Kidney epithelial cell (primary cell): ENCODE measurements at regions not wholly inside any gene's neighbourhood (a gene's known extent, or its start where the extent isn't known, plus 50 kb on each side); places are given as distances from the start of the nearest gene placed in this dataset.

Source experiments
- DNase-seq: peaks from one replicate; pipeline ENCODE4 v3.0.0-alpha.2; 2010; ENCODE audit warnings: low read depth
- H3K27me3 ChIP-seq: 2 replicates; pipeline ENCODE4 v1.6.0; 2011; ENCODE audit warnings: low read length; ENCODE audit not compliant: control insufficient read depth, insufficient read depth
- H3K36me3 ChIP-seq: 2 replicates; pipeline ENCODE4 v1.5.1; 2011; ENCODE audit warnings: low read length; ENCODE audit not compliant: control insufficient read depth, insufficient read depth
- H3K4me3 ChIP-seq: 2 replicates; pipeline ENCODE4 v1.5.1; 2011; ENCODE audit warnings: low read depth, mild to moderate bottlenecking, control low read depth, low read length
- CTCF ChIP-seq: IDR thresholded peaks from 2 replicates; pipeline ENCODE4 v1.5.1; 2011; ENCODE audit warnings: mild to moderate bottlenecking, moderate library complexity, low read length, control low read depth, inconsistent platforms; ENCODE audit not compliant: insufficient read depth, poor library complexity, severe bottlenecking

DNA sequence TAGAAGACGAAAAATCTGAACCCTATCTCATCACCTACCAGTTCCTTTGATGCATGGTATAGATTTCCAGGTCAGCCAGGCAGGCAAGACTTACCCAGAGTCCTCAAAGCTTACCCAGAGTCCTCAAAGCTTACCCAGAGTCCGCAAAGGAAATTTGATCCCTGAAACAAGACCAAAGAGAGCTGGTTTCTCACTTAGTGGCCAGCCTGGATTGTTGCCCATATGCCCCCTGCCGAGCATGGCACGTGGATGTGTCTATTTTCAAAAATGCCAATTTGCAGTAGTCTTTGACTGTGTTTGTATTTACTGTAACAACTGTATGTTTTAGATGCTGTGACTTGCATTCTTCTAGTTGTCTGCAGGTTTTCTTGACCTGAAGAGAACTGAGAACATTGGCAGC, 120.2 kb upstream of the STARD3NL start:
- TF ChIP-seq CTCF: no peak
- no peak for DNase-seq
- H3K4me3 ChIP-seq: no peak overlapping the region
- H3K36me3 ChIP-seq: no peaks in the 10 kb centered on the region
- no peaks in the 10 kb centered on the region for H3K27me3 ChIP-seq

- no peak for DNase-seq
- Histone ChIP-seq H3K4me3 (no peak overlapping the region), H3K36me3 (no peaks in the 10 kb centered on the region), H3K27me3 (no peaks in the 10 kb centered on the region)
- TF ChIP-seq CTCF: no peak
Measured at GRCh38 chr7:38060116-38060515, 117.9 kb upstream of the STARD3NL start.

DNA sequence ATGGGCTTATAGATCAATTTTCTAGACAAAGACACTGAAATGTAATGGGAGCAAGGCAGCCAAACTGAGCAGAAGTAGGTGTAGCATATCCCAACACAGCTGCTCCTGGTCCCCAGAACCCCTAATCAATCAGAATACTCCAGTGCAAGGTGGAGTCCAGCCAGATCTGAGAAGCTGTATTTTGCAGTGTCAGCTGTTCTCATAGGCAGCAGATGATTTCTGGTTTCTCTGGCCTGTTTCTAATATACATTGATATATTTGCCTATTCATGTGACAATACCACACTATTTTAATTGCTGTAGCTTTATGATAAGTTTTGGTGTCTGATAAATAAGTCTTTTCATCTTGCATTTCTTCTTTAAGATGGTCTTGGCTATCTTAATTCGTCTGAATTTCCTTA, 117.4 kb upstream of the STARD3NL start:
- Histone ChIP-seq H3K36me3 (no peaks in the 10 kb centered on the region), H3K4me3 (no peak overlapping the region), H3K27me3 (no peaks in the 10 kb centered on the region)
- TF ChIP-seq CTCF: no peak
- DNase-seq: no peak

GRCh38 chr7:38066391-38066790, 111.7 kb upstream of the STARD3NL start:
- no peak for TF ChIP-seq CTCF
- Histone ChIP-seq H3K36me3 (no peaks in the 10 kb centered on the region), H3K4me3 (no peak overlapping the region), H3K27me3 (no peaks in the 10 kb centered on the region)
- no peak for DNase-seq

GRCh38 chr7:38068461-38068860, 109.6 kb upstream of the STARD3NL start:
- DNase-seq: no peak
- no peaks in the 10 kb centered on the region for H3K27me3 ChIP-seq
- no peak for TF ChIP-seq CTCF
- H3K36me3 ChIP-seq: no peaks in the 10 kb centered on the region
- H3K4me3 ChIP-seq: no peak overlapping the region

DNA sequence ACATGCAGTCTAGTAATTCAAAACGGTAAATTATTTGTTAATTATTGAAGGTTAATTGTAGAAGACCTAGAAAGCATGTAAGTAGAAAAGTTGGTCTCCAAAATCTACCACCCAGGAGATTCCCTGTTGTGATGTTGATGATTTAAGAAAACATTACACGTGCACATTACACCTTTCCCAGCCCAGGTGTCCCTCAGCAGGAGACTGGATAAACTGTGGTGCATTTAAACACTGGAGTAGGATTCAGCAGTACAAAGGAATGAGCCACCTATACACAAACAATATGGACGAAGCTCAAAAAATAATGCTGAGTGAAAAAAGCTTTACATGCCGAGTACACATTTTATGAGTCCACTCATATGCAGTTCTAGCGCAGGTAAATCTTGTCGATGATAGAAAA, 109.0 kb upstream of the STARD3NL start:
- DNase-seq: no peak
- no peaks in the 10 kb centered on the region for H3K36me3 ChIP-seq
- TF ChIP-seq CTCF: no peak
- no peaks in the 10 kb centered on the region for H3K27me3 ChIP-seq
- no peak overlapping the region for H3K4me3 ChIP-seq
